NOMO-1 treated with dmso at 0.1 percent for 144 hours (cell line): ENCODE measurements at regions not wholly inside any gene's neighbourhood (a gene's known extent, or its start where the extent isn't known, plus 50 kb on each side); places are given as distances from the start of the nearest gene placed in this dataset.

Source experiments
- DNase-seq: peaks from one replicate; lab custom pipeline; 2025; ENCODE audit not compliant: unreplicated experiment; lab: John Stamatoyannopoulos, UW

- no peak for DNase-seq
Observed at GRCh38 chr4:84441758-84442377, 57.2 kb downstream of the NKX6-1 start.

- no peak for DNase-seq
Observed at GRCh38 chr4:84439996-84440395, 59.1 kb downstream of the NKX6-1 start.

GRCh38 chr4:84436812-84437211 lies 62.3 kb downstream of the NKX6-1 start:
- DNase-seq = no peak

GRCh38 chr4:84434344-84434743 lies 64.7 kb downstream of the NKX6-1 start:
- DNase-seq = no peak

- DNase-seq = no peak
Observed at GRCh38 chr4:84433633-84434222, 65.4 kb downstream of the NKX6-1 start.

- no peak for DNase-seq
Observed at GRCh38 chr4:84432713-84433112, 66.4 kb downstream of the NKX6-1 start.

- DNase-seq = no peak
Observed at GRCh38 chr4:84420608-84421007, 78.5 kb downstream of the NKX6-1 start.

- no peak for DNase-seq
Observed at GRCh38 chr4:84419201-84419600, 79.9 kb downstream of the NKX6-1 start.

GRCh38 chr4:84417997-84418709 lies 80.9 kb downstream of the NKX6-1 start:
- DNase-seq = no peak

- DNase-seq = no peak
Observed at GRCh38 chr4:84413976-84414375, 85.1 kb downstream of the NKX6-1 start.

- no peak for DNase-seq
Observed at GRCh38 chr4:84413480-84413879, 85.6 kb downstream of the NKX6-1 start.

- no peak for DNase-seq
Observed at GRCh38 chr4:84412062-84412461, 87.0 kb downstream of the NKX6-1 start.

GRCh38 chr4:84407554-84408407 lies 91.3 kb downstream of the NKX6-1 start:
- DNase-seq = no peak

GRCh38 chr4:84403656-84404055 lies 95.4 kb downstream of the NKX6-1 start:
- no peak for DNase-seq

GRCh38 chr4:84401701-84402306 lies 97.3 kb downstream of the NKX6-1 start:
- no peak for DNase-seq

GRCh38 chr4:84394386-84394785 lies 104.7 kb downstream of the NKX6-1 start:
- no peak for DNase-seq

- DNase-seq = no peak
Observed at GRCh38 chr4:84392951-84393590, 106.0 kb downstream of the NKX6-1 start.

GRCh38 chr4:84389406-84389805 lies 109.7 kb downstream of the NKX6-1 start:
- DNase-seq = no peak

- DNase-seq = no peak
Observed at GRCh38 chr4:84385203-84385602, 113.9 kb downstream of the NKX6-1 start.

- DNase-seq = no peak
Observed at GRCh38 chr4:84384801-84385200, 114.3 kb downstream of the NKX6-1 start.

- DNase-seq = no peak
Observed at GRCh38 chr4:84381759-84382158, 117.3 kb downstream of the NKX6-1 start.
